ENCODE measurements at regions not wholly inside any gene's neighbourhood (a gene's known extent, or its start where the extent isn't known, plus 50 kb on each side); places are given as distances from the start of the nearest gene placed in this dataset.
A peak's percentile ranks its signal among the peaks of the same experiment; 100 is the strongest.
"Not testable (repeated sequence)": the region's sequence is repeated elsewhere in the genome, so short reads cannot be mapped to it uniquely, and the experiment has no call there.

DNA sequence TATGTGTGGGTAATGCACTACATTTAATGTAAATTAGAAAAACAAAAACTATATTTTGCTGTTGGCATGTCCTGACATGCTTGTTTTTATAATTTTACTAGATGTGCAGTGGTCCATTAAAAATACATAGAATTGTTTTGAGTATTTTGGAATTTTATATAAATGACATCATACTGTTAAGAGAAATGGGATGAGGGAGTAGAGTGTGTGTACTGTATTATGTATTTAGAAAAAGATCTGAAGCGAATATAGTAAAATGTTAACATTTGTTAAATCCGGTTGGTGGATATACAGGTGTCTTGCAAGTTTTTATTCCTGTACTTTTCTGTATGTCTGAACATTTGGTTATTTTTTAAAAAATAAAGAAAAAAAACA lies 288.4 kb upstream of the SATB1 start:
- Histone ChIP-seq H3K27ac (ENCODE audit: low read depth, low read length) (no peak overlapping the region), H4K20me1 (ENCODE audit: insufficient read depth, low read length) (no peaks in the 10 kb centered on the region), H3K4me3 (ENCODE audit: insufficient read depth, low read length) (no peak overlapping the region), H2AFZ (ENCODE audit: low read length) (no peak overlapping the region), H3K36me3 (ENCODE audit: insufficient read depth, low read length) (no peaks in the 10 kb centered on the region), H3K9me3 (ENCODE audit: low read depth, low read length) (no peaks in the 10 kb centered on the region), H3K4me2 (ENCODE audit: insufficient read depth, low read length) (no peak overlapping the region), H3K27me3 (ENCODE audit: insufficient read depth, low read length) (no peaks in the 10 kb centered on the region), H3K79me2 (ENCODE audit: insufficient read depth, low read length) (no peaks in the 10 kb centered on the region), H3K4me1 (ENCODE audit: insufficient read depth, low read length) (no peaks in the 10 kb centered on the region)
- TF ChIP-seq, protein P1, sequence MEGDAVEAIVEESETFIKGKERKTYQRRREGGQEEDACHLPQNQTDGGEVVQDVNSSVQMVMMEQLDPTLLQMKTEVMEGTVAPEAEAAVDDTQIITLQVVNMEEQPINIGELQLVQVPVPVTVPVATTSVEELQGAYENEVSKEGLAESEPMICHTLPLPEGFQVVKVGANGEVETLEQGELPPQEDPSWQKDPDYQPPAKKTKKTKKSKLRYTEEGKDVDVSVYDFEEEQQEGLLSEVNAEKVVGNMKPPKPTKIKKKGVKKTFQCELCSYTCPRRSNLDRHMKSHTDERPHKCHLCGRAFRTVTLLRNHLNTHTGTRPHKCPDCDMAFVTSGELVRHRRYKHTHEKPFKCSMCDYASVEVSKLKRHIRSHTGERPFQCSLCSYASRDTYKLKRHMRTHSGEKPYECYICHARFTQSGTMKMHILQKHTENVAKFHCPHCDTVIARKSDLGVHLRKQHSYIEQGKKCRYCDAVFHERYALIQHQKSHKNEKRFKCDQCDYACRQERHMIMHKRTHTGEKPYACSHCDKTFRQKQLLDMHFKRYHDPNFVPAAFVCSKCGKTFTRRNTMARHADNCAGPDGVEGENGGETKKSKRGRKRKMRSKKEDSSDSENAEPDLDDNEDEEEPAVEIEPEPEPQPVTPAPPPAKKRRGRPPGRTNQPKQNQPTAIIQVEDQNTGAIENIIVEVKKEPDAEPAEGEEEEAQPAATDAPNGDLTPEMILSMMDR (IDR thresholded peaks at IDR 0.05; ENCODE audit: extremely low read depth, low read depth, low read length) = no peak
- DNase-seq (ENCODE audit: insufficient read length, low spot score, missing footprints) = no peak

DNA sequence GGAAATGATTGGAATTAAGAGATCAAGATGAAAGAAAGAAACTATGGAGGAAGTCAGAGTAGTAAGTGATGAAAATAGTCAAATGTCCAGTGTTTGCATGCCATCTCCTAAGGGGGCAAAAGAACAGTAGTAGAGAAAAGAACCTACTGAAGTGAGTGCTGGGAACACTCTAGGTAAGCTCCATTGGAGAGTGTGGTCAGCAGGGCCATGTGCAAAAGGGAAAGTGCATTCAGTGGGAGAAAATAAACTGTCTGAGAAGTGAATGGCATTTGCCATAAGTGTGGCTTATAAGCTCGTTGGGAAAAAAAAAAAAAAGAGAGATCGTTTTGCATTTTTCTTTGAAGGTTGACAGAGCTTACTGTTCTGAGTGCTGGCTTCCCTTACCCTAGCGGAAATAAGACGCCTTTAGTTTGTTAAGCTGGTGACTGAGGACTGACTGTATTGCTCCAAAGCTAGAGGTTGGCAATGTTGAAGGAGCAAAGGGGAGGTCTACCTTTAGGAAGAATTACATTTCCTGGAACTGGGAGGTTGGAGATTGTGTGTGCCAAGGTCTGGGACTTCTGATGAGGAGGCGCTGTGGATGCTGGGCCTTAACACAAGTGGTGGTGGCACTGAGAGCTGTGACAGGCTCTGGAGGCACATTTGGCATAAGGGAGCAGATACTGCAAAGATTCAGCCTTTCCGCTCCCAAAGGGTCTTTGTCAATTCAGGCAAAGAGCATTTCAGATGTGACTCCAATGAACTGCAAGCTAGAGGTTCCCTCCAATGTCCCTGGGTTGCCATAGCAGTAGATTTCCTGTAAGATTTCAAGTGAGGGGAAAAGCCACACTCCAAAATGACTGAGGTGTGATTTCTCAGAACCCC lies 287.8 kb upstream of the SATB1 start:
- Histone ChIP-seq H3K27me3 (ENCODE audit: insufficient read depth, low read length) (no peaks in the 10 kb centered on the region), H3K4me3 (ENCODE audit: insufficient read depth, low read length) (no peak overlapping the region), H3K27ac (ENCODE audit: low read depth, low read length) (no peak overlapping the region), H3K79me2 (ENCODE audit: insufficient read depth, low read length) (no peaks in the 10 kb centered on the region), H3K9me3 (ENCODE audit: low read depth, low read length) (no peaks in the 10 kb centered on the region), H2AFZ (ENCODE audit: low read length) (no peak overlapping the region), H3K4me1 (ENCODE audit: insufficient read depth, low read length) (no peaks in the 10 kb centered on the region), H4K20me1 (ENCODE audit: insufficient read depth, low read length) (no peaks in the 10 kb centered on the region), H3K36me3 (ENCODE audit: insufficient read depth, low read length) (no peaks in the 10 kb centered on the region), H3K4me2 (ENCODE audit: insufficient read depth, low read length) (no peak overlapping the region)
- DNase-seq (ENCODE audit: insufficient read length, low spot score, missing footprints) = peak; percentile 31
- TF ChIP-seq, protein P1 (IDR thresholded peaks at IDR 0.05; ENCODE audit: extremely low read depth, low read depth, low read length) = no peak

DNA sequence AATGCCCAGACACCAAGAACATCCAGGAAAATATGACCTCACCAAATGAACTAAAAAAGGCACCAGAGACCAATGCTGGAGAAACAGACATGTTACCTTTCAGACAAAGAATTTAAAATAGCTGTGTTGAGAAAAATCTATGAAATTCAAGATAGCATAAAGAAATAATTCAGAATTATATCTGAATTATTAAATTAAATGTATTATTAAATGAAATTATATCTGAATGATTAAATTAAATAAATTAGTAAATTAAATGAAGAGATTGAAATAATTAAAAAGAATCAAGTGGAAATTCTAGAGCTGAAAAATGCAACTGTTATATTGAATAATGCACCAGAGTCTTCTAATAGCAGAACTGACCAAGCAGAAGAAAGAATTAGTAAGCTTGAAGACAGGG lies 279.2 kb upstream of the SATB1 start:
- Histone ChIP-seq H3K9me3 (ENCODE audit: low read depth, low read length) (no peaks in the 10 kb centered on the region), H4K20me1 (ENCODE audit: insufficient read depth, low read length) (no peaks in the 10 kb centered on the region), H3K4me3 (ENCODE audit: insufficient read depth, low read length) (no peak overlapping the region), H3K27ac (ENCODE audit: low read depth, low read length) (no peak overlapping the region), H2AFZ (ENCODE audit: low read length) (no peak overlapping the region), H3K36me3 (ENCODE audit: insufficient read depth, low read length) (no peaks in the 10 kb centered on the region), H3K4me1 (ENCODE audit: insufficient read depth, low read length) (no peaks in the 10 kb centered on the region), H3K4me2 (ENCODE audit: insufficient read depth, low read length) (no peak overlapping the region), H3K79me2 (ENCODE audit: insufficient read depth, low read length) (no peaks in the 10 kb centered on the region), H3K27me3 (ENCODE audit: insufficient read depth, low read length) (no peaks in the 10 kb centered on the region)
- TF ChIP-seq, protein P1 (IDR thresholded peaks at IDR 0.05; ENCODE audit: extremely low read depth, low read depth, low read length) = no peak
- DNase-seq (ENCODE audit: insufficient read length, low spot score, missing footprints) = no peak

DNA sequence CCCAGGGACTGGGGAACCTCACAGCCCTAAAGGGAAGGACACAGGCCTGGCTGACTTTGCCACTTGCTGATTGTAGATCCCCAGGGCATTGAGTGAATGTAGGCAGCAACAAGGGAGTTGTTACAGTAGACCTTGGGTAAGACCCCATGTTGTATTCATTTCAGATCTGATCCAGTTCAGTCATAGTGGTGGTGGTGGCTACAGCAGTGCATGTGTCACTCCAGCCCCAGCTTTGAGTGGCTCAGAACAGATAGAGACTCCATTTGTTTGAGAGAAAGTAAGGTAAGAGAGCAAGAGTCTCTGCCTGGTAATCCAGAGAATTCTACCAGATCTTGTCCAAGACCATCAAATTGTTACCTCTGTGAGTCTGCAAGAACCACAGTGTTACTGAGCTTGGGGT lies 278.7 kb upstream of the SATB1 start:
- TF ChIP-seq, protein P1 (IDR thresholded peaks at IDR 0.05; ENCODE audit: extremely low read depth, low read depth, low read length) = no peak
- no peaks in the 10 kb centered on the region for H3K79me2 ChIP-seq (ENCODE audit: insufficient read depth, low read length)
- DNase-seq (ENCODE audit: insufficient read length, low spot score, missing footprints) = no peak
- H3K27ac ChIP-seq (ENCODE audit: low read depth, low read length) = no peak overlapping the region
- no peak overlapping the region for H3K4me2 ChIP-seq (ENCODE audit: insufficient read depth, low read length)
- no peak overlapping the region for H3K4me3 ChIP-seq (ENCODE audit: insufficient read depth, low read length)
- H2AFZ ChIP-seq (ENCODE audit: low read length) = no peak overlapping the region
- no peaks in the 10 kb centered on the region for H4K20me1 ChIP-seq (ENCODE audit: insufficient read depth, low read length)
- no peaks in the 10 kb centered on the region for H3K36me3 ChIP-seq (ENCODE audit: insufficient read depth, low read length)
- H3K27me3 ChIP-seq (ENCODE audit: insufficient read depth, low read length) = no peaks in the 10 kb centered on the region
- H3K4me1 ChIP-seq (ENCODE audit: insufficient read depth, low read length) = no peaks in the 10 kb centered on the region
- H3K9me3 ChIP-seq (ENCODE audit: low read depth, low read length) = no peaks in the 10 kb centered on the region

DNA sequence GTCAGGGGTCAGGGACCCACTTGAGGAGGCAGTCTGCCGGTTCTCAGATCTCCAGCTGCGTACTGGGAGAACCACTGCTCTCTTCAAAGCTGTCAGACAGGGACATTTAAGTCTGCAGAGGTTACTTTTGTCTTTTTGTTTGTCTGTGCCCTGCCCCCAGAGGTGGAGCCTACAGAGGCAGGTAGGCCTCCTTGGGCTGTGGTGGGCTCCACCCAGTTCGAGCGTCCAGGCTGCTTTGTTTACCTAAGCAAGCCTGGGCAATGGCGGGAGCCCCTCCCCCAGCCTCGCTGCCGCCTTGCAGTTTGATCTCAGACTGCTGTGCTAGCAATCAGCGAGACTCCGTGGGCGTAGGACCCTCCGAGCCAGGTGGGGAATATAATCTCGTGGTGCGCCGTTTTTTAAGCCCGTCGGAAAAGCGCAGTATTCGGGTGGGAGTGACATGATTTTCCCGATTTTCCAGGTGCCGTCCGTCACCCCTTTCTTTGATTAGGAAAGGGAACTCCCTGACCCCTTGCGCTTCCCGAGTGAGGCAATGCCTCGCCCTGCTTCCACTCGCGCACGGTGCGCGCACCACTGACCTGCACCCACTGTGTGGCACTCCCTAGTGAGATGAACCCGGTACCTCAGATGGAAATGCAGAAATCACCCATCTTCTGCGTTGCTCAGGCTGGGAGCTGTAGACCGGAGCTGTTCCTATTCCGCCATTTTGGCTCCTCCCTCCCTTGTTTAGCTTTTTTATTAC lies 268.6 kb upstream of the SATB1 start:
- H3K27ac ChIP-seq (ENCODE audit: low read depth, low read length); DNase-seq (ENCODE audit: insufficient read length, low spot score, missing footprints); H3K27me3 ChIP-seq (ENCODE audit: insufficient read depth, low read length); H3K36me3 ChIP-seq (ENCODE audit: insufficient read depth, low read length); H3K4me1 ChIP-seq (ENCODE audit: insufficient read depth, low read length); H3K4me2 ChIP-seq (ENCODE audit: insufficient read depth, low read length); H4K20me1 ChIP-seq (ENCODE audit: insufficient read depth, low read length); H2AFZ ChIP-seq (ENCODE audit: low read length); H3K4me3 ChIP-seq (ENCODE audit: insufficient read depth, low read length); H3K9me3 ChIP-seq (ENCODE audit: low read depth, low read length); H3K79me2 ChIP-seq (ENCODE audit: insufficient read depth, low read length): not testable (repeated sequence)

All from osteoblast (primary cell).